PFSK-1 (cell line): ENCODE measurements at regions not wholly inside any gene's neighbourhood (a gene's known extent, or its start where the extent isn't known, plus 50 kb on each side); places are given as distances from the start of the nearest gene placed in this dataset.

Experiments
- FOXP2 ChIP-seq: optimal IDR thresholded peaks from 2 replicates; pipeline ENCODE3; 2011; ENCODE audit warnings: borderline replicate concordance, control low read depth, inconsistent platforms; ENCODE audit not compliant: insufficient read depth; ENCODE audit errors: extremely low read length, extremely low read depth
- POLR2AphosphoS5 ChIP-seq: IDR thresholded peaks from 2 replicates; pipeline ENCODE4 v1.6.1; 2012; ENCODE audit warnings: low read depth, mild to moderate bottlenecking, control low read depth, low read length, moderate library complexity
- REST ChIP-seq, 2 experiments: IDR thresholded peaks; 2 replicates each; pipeline versions ENCODE4 v1.6.1 to v1.8.0; 2011 to 2012; ENCODE audit warnings: low read depth in 2 of 2, low read length in 2 of 2, control low read depth in 1 of 2, inconsistent platforms in 1 of 2, mild to moderate bottlenecking in 1 of 2, moderate library complexity in 1 of 2; ENCODE audit not compliant: insufficient read depth in 1 of 2
- SIN3A ChIP-seq: IDR thresholded peaks from 2 replicates; pipeline ENCODE4 v1.6.1; 2012; ENCODE audit warnings: mild to moderate bottlenecking, low read length, moderate library complexity, borderline replicate concordance; ENCODE audit not compliant: insufficient read depth
- TAF1 ChIP-seq: IDR thresholded peaks from 2 replicates; pipeline ENCODE4 v1.6.1; 2012; ENCODE audit warnings: low read length, control low read depth, borderline replicate concordance; ENCODE audit not compliant: insufficient read depth

DNA sequence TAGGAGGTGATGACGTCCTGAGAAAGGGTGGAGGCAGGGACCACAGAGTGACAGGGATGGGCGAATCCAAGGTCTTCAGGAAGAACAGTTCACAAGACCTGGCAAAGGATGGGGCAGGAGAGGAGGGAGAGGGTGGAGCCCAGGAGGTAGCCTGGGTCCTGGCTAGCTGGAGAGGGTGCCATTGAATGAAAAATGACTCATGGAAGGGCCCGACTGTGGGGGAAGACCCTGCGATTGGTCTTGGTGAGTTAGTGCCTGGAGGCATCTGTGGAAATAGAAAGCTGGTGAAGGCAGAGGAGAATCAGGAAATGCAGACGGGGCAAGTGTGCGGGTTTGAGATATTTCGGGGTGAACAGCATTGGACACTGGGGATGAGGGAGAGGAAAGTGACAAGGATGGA is 60.3 kb upstream of the SLC45A1 start:
- no peak for TF ChIP-seq SIN3A
- no peak for TF ChIP-seq POLR2AphosphoS5
- no peak for TF ChIP-seq TAF1
- TF ChIP-seq REST (IDR thresholded peaks at IDR 0.05; ENCODE audit: insufficient read depth in 1 of 2, low read depth in 2 of 2, low read length in 2 of 2) = no peak
- no peak for TF ChIP-seq FOXP2

GRCh38 chr1:8256321-8256720 is 61.6 kb upstream of the SLC45A1 start:
- no peak for TF ChIP-seq SIN3A
- no peak for TF ChIP-seq FOXP2
- TF ChIP-seq REST (IDR thresholded peaks at IDR 0.05; ENCODE audit: insufficient read depth in 1 of 2, low read depth in 2 of 2, low read length in 2 of 2) = no peak
- TF ChIP-seq POLR2AphosphoS5 = no peak
- no peak for TF ChIP-seq TAF1

DNA sequence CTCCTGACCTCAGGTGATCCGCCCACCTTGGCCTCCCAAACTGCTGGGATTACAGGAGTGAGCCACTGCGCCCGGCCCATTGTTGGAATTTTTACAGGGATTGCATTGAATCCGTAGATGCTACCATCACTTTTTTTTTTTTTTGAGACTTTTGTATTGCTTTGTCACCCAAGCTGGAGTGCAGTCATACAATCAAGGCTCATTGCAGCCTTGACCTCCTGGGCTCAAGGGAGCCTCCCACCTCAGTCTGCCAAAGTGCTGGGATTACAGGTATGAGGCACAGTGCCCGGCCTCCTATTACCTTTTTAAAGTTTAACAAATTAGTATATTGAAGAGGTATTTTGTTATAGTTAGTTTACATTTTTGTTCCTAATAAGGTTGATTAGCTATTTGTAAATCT is 62.2 kb upstream of the SLC45A1 start:
- TF ChIP-seq SIN3A = no peak
- TF ChIP-seq REST (IDR thresholded peaks at IDR 0.05; ENCODE audit: insufficient read depth in 1 of 2, low read depth in 2 of 2, low read length in 2 of 2) = no peak
- no peak for TF ChIP-seq FOXP2
- no peak for TF ChIP-seq POLR2AphosphoS5
- TF ChIP-seq TAF1 = no peak

GRCh38 chr1:8252266-8252951 is 65.5 kb upstream of the SLC45A1 start:
- TF ChIP-seq SIN3A (no peak), FOXP2 (no peak), POLR2AphosphoS5 (no peak), REST (IDR thresholded peaks at IDR 0.05; ENCODE audit: insufficient read depth in 1 of 2, low read depth in 2 of 2, low read length in 2 of 2) (no peak), TAF1 (no peak)
